Fibroblast of lung (primary cell): ENCODE measurements at regions not wholly inside any gene's neighbourhood (a gene's known extent, or its start where the extent isn't known, plus 50 kb on each side); places are given as distances from the start of the nearest gene placed in this dataset.

Source experiments
- EZH2 ChIP-seq: IDR thresholded peaks from 2 replicates; pipeline ENCODE4 v1.5.1; 2012; ENCODE audit warnings: low read length, control low read depth, mild to moderate bottlenecking; ENCODE audit errors: missing control alignments
- TF ChIP-seq, protein P1 (sequence below), 2 donors: IDR thresholded peaks in 1 of 2; conservative IDR thresholded peaks in 1 of 2; 1 replicate in 1 of 2; 2 replicates in 1 of 2; pipeline ENCODE4 v1.5.1; 2011 to 2012; ENCODE audit warnings: low read length in 2 of 2, control low read depth in 1 of 2, inconsistent platforms in 1 of 2, low read depth in 1 of 2, mild to moderate bottlenecking in 1 of 2

- TF ChIP-seq, protein P1, sequence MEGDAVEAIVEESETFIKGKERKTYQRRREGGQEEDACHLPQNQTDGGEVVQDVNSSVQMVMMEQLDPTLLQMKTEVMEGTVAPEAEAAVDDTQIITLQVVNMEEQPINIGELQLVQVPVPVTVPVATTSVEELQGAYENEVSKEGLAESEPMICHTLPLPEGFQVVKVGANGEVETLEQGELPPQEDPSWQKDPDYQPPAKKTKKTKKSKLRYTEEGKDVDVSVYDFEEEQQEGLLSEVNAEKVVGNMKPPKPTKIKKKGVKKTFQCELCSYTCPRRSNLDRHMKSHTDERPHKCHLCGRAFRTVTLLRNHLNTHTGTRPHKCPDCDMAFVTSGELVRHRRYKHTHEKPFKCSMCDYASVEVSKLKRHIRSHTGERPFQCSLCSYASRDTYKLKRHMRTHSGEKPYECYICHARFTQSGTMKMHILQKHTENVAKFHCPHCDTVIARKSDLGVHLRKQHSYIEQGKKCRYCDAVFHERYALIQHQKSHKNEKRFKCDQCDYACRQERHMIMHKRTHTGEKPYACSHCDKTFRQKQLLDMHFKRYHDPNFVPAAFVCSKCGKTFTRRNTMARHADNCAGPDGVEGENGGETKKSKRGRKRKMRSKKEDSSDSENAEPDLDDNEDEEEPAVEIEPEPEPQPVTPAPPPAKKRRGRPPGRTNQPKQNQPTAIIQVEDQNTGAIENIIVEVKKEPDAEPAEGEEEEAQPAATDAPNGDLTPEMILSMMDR (conservative IDR thresholded peaks at IDR 0.05 in 1 of 2, IDR thresholded peaks at IDR 0.05 in 1 of 2; ENCODE audit: low read depth in 1 of 2, low read length in 2 of 2): no peak
- no peak for TF ChIP-seq EZH2
Observed at GRCh38 chr1:209429611-209430010, 153.9 kb upstream of the CAMK1G start.
